ENCODE measurements at regions not wholly inside any gene's neighbourhood (a gene's known extent, or its start where the extent isn't known, plus 50 kb on each side); places are given as distances from the start of the nearest gene placed in this dataset.

- DNase-seq: peak; percentile 16
Observed at GRCh38 chr10:3402187-3402751, 229.7 kb upstream of the PITRM1 start.

GRCh38 chr10:3401491-3401938 is 228.9 kb upstream of the PITRM1 start:
- H3K36me3 ChIP-seq: no peaks in the 10 kb centered on the region
- H3K4me3 ChIP-seq (ENCODE audit: low read depth, low read length): no peak overlapping the region
- H3K9me3 ChIP-seq (ENCODE audit: severe bottlenecking): no peaks in the 10 kb centered on the region
- no peak overlapping the region for H3K27ac ChIP-seq
- TF ChIP-seq CTCF (IDR thresholded peaks at IDR 0.05; ENCODE audit: low read depth, low read length): no peak
- H3K27me3 ChIP-seq (ENCODE audit: insufficient read depth, low read depth, severe bottlenecking): no peaks in the 10 kb centered on the region
- DNase-seq: no peak

More at GRCh38 chr10:3402187-3402751, 229.7 kb upstream of the PITRM1 start:
- Histone ChIP-seq H3K27me3 (ENCODE audit: insufficient read depth, low read depth, severe bottlenecking) (no peaks in the 10 kb centered on the region), H3K4me3 (ENCODE audit: low read depth, low read length) (no peak overlapping the region), H3K27ac (no peak overlapping the region), H3K36me3 (no peaks in the 10 kb centered on the region), H3K9me3 (ENCODE audit: severe bottlenecking) (no peaks in the 10 kb centered on the region)
- no peak for TF ChIP-seq CTCF (IDR thresholded peaks at IDR 0.05; ENCODE audit: low read depth, low read length)

GRCh38 chr10:3400348-3400747 is 227.8 kb upstream of the PITRM1 start:
- Histone ChIP-seq H3K9me3 (ENCODE audit: severe bottlenecking) (no peaks in the 10 kb centered on the region), H3K27me3 (ENCODE audit: insufficient read depth, low read depth, severe bottlenecking) (no peaks in the 10 kb centered on the region), H3K36me3 (no peaks in the 10 kb centered on the region), H3K27ac (no peak overlapping the region), H3K4me3 (ENCODE audit: low read depth, low read length) (no peak overlapping the region)
- no peak for TF ChIP-seq CTCF (IDR thresholded peaks at IDR 0.05; ENCODE audit: low read depth, low read length)
- DNase-seq: no peak

- no peak overlapping the region for H3K4me3 ChIP-seq (ENCODE audit: low read depth, low read length)
- H3K9me3 ChIP-seq (ENCODE audit: severe bottlenecking): no peaks in the 10 kb centered on the region
- no peaks in the 10 kb centered on the region for H3K27me3 ChIP-seq (ENCODE audit: insufficient read depth, low read depth, severe bottlenecking)
- H3K36me3 ChIP-seq: no peaks in the 10 kb centered on the region
- H3K27ac ChIP-seq: no peak overlapping the region
- no peak for DNase-seq
- TF ChIP-seq CTCF (IDR thresholded peaks at IDR 0.05; ENCODE audit: low read depth, low read length): no peak
Observed at GRCh38 chr10:3399756-3400155, 227.2 kb upstream of the PITRM1 start.

- DNase-seq: no peak
- Histone ChIP-seq H3K4me3 (ENCODE audit: low read depth, low read length) (no peak overlapping the region), H3K27ac (no peak overlapping the region), H3K36me3 (no peaks in the 10 kb centered on the region), H3K9me3 (ENCODE audit: severe bottlenecking) (no peaks in the 10 kb centered on the region), H3K27me3 (ENCODE audit: insufficient read depth, low read depth, severe bottlenecking) (no peaks in the 10 kb centered on the region)
- TF ChIP-seq CTCF (IDR thresholded peaks at IDR 0.05; ENCODE audit: low read depth, low read length): no peak
Observed at GRCh38 chr10:3398825-3399646, 226.5 kb upstream of the PITRM1 start.

Data from WERI-Rb-1 (cell line).